ENCODE measurements at regions not wholly inside any gene's neighbourhood (a gene's known extent, or its start where the extent isn't known, plus 50 kb on each side); places are given as distances from the start of the nearest gene placed in this dataset.

- TF ChIP-seq KDM5B (IDR thresholded peaks at IDR 0.05; ENCODE audit: insufficient replicate concordance, low read depth, low read length) (no peak), AFF4 (CRISPR knock-in tag; IDR thresholded peaks at IDR 0.05) (no peak), GTF2F1 (IDR thresholded peaks at IDR 0.05; ENCODE audit: low read depth, low read length) (no peak), KLF1 (tag; IDR thresholded peaks at IDR 0.05) (no peak), SMARCE1 (IDR thresholded peaks at IDR 0.05) (no peak), ZNF354B (CRISPR knock-in tag; IDR thresholded peaks at IDR 0.05) (no peak), SPI1 (IDR thresholded peaks at IDR 0.05; ENCODE audit: borderline replicate concordance, low read depth, low read length) (no peak)
These were observed 511.1 kb upstream of the ID2 start (continued) for GRCh38 chr2:8170552-8171327.

DNA sequence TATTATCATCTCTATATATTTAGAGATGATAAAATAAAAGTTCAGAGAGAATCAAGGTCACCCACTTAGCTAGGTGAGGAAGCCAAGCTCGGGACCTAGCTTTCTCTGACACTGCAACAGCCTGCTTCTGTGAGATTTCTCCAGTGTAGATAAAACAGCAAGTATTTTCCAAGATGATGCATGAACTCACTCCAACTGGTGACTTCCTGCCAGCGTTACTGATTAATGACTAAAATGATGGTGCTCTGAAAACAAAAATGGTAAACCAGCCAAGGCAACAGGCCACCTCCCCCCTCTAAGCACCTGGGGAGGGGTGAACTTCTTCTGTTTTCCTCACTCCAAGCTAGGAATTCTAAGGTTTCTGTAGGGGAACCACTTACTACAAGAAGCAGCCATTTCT, 510.2 kb upstream of the ID2 start:
- 3% methylated on average over 2 of the region's 2 CpGs for WGBS (ENCODE audit: insufficient coverage, low coverage, missing lambda C conversion rate)
- no peaks in the 10 kb centered on the region; the same call in 1 of the 2 replicates for H4K20me1 ChIP-seq (replicated peaks; ENCODE audit: control insufficient read depth, insufficient read depth, low read length)
- no peaks in the 10 kb centered on the region for H3K9me3 ChIP-seq (replicated peaks; ENCODE audit: control insufficient read depth, insufficient read depth, low read depth, low read length)
- CTCF ChIA-PET (ENCODE audit: low intra/inter-chr PET ratio): no interaction called here
- intact Hi-C loops (cut with micrococcal nuclease): no loop called here
- no peak for FAIRE-seq
- H3K27ac ChIP-seq (ENCODE audit: extremely low read depth, low read depth, low read length): no peak overlapping the region
- ATAC-seq: no peak
- H2AFZ ChIP-seq (ENCODE audit: low read depth, low read length): no peak overlapping the region
- no peak for DNase-seq (ENCODE audit: extremely low read depth in 1 of 4, low spot score in 3 of 4)
- in situ Hi-C loops (cut with MboI): no loop called here
- H3K27me3 ChIP-seq (ENCODE audit: control insufficient read depth in 2 of 2, insufficient read depth in 2 of 2, low read length in 2 of 2): peaks cover 0 to 13% of the 10 kb centered on the region in 2 experiments; a peak in 2 of 5 replicates
- H3K9ac ChIP-seq (ENCODE audit: insufficient read depth in 1 of 2, low read depth in 2 of 2, low read length in 2 of 2): no peak overlapping the region
- H3K4me3 ChIP-seq: no peak overlapping the region
- POLR2A ChIA-PET: interaction anchor here (1.7 kb wide), 1 partner anchor 19 kb away, joined by 3 read pairs; no protein-coding TSS in a partner anchor
- H3K36me3 ChIP-seq (ENCODE audit: control insufficient read depth, insufficient read depth, low read length): no peaks in the 10 kb centered on the region
- no TSS peak for BruUV-seq (replicated peaks)
- H3K9me1 ChIP-seq (ENCODE audit: control insufficient read depth, insufficient read depth, low read length): no peaks in the 10 kb centered on the region
- no peaks in the 10 kb centered on the region for H3K4me1 ChIP-seq (replicated peaks in 1 of 2; ENCODE audit: control insufficient read depth in 2 of 2, insufficient read depth in 2 of 2, low read length in 2 of 2)
- H3K79me2 ChIP-seq (ENCODE audit: control insufficient read depth, insufficient read depth, low read length): no peaks in the 10 kb centered on the region
- TF ChIP-seq SMAD1 (IDR thresholded peaks at IDR 0.05; ENCODE audit: low read depth, low read length, partially characterized antibody) (no peak), HMG20A (CRISPR knock-in tag; conservative IDR thresholded peaks at IDR 0.05) (no peak), COPS2 (conservative IDR thresholded peaks at IDR 0.05) (no peak)
- no peak overlapping the region for H3K4me2 ChIP-seq (ENCODE audit: insufficient read depth, low read length)

Measured in K562 (cell line).